H9 (cell line): ENCODE measurements at regions not wholly inside any gene's neighbourhood (a gene's known extent, or its start where the extent isn't known, plus 50 kb on each side); places are given as distances from the start of the nearest gene placed in this dataset.

Experiments used
- DNase-seq: peaks from one replicate; pipeline ENCODE4 v3.0.0-alpha.2; 2017
- H2AFZ ChIP-seq: one replicate; pipeline ENCODE4 v1.6.1; 2013; ENCODE audit warnings: mild to moderate bottlenecking, low read length, control low read depth, moderate library complexity
- H2AK5ac ChIP-seq: 2 replicates; pipeline ENCODE4 v1.6.1; 2013; ENCODE audit warnings: low read length, control low read depth, mixed read lengths; ENCODE audit not compliant: insufficient read length
- H2BK120ac ChIP-seq: one replicate; pipeline ENCODE4 v1.6.1; 2013; ENCODE audit warnings: low read depth, mild to moderate bottlenecking, low read length, control low read depth, inconsistent platforms; ENCODE audit not compliant: poor library complexity, severe bottlenecking
- H2BK12ac ChIP-seq: 2 replicates; pipeline ENCODE4 v1.6.1; 2013; ENCODE audit warnings: low read length, control low read depth, mixed read lengths, low read depth; ENCODE audit not compliant: insufficient read length
- H2BK15ac ChIP-seq: 2 replicates; pipeline ENCODE4 v1.6.1; 2013; ENCODE audit warnings: low read depth, low read length, control low read depth
- H2BK20ac ChIP-seq: one replicate; pipeline ENCODE4 v1.6.1; 2013; ENCODE audit warnings: low read depth, mild to moderate bottlenecking, low read length, control low read depth, inconsistent platforms; ENCODE audit not compliant: poor library complexity, severe bottlenecking
- H2BK5ac ChIP-seq: 2 replicates; pipeline ENCODE4 v1.6.1; 2013; ENCODE audit warnings: low read length, control low read depth, mixed read lengths; ENCODE audit not compliant: insufficient read length
- H3K14ac ChIP-seq: 2 replicates; pipeline ENCODE4 v1.6.1; 2013; ENCODE audit warnings: low read length, control low read depth; ENCODE audit not compliant: insufficient read depth
- H3K18ac ChIP-seq: 2 replicates; pipeline ENCODE4 v1.6.1; 2013; ENCODE audit warnings: low read depth, mild to moderate bottlenecking, mixed read lengths, low read length, control low read depth; ENCODE audit not compliant: insufficient read length
- H3K23ac ChIP-seq: 2 replicates; pipeline ENCODE4 v1.6.1; 2013; ENCODE audit warnings: low read length, control low read depth, mixed read lengths, low read depth; ENCODE audit not compliant: insufficient read length
- H3K23me2 ChIP-seq: 2 replicates; pipeline ENCODE4 v1.6.1; 2013; ENCODE audit warnings: low read depth, mild to moderate bottlenecking, mixed read lengths, low read length, control low read depth; ENCODE audit not compliant: insufficient read length, poor library complexity, severe bottlenecking
- H3K27ac ChIP-seq: 2 replicates; pipeline ENCODE4 v1.5.1; 2013; ENCODE audit warnings: low read length, control low read depth, mixed read lengths, low read depth; ENCODE audit not compliant: insufficient read length
- H3K27me3 ChIP-seq: 2 replicates; pipeline ENCODE4 v1.6.1; 2013; ENCODE audit warnings: low read length, control low read depth, inconsistent platforms; ENCODE audit not compliant: insufficient read depth
- H3K4ac ChIP-seq: 2 replicates; pipeline ENCODE4 v1.6.1; 2013; ENCODE audit warnings: low read depth, mild to moderate bottlenecking, control low read depth, inconsistent platforms, low read length, moderate library complexity
- H3K4me1 ChIP-seq: 2 replicates; pipeline ENCODE4 v1.6.1; 2013; ENCODE audit warnings: low read length, control low read depth, inconsistent platforms; ENCODE audit not compliant: insufficient read depth
- H3K4me2 ChIP-seq: 2 replicates; pipeline ENCODE4 v1.6.1; 2013; ENCODE audit warnings: low read length, control low read depth, mixed read lengths; ENCODE audit not compliant: insufficient read length, insufficient read depth
- H3K56ac ChIP-seq: 2 replicates; pipeline ENCODE4 v1.6.1; 2013; ENCODE audit warnings: low read depth, mild to moderate bottlenecking, mixed read lengths, low read length, control low read depth; ENCODE audit not compliant: insufficient read length
- H3K79me1 ChIP-seq: 2 replicates; pipeline ENCODE4 v1.6.1; 2013; ENCODE audit warnings: low read depth, mild to moderate bottlenecking, moderate library complexity, low read length, control low read depth, inconsistent platforms; ENCODE audit not compliant: insufficient read depth, poor library complexity, severe bottlenecking
- H3K79me2 ChIP-seq: 2 replicates; pipeline ENCODE4 v1.6.1; 2013; ENCODE audit warnings: low read length, control low read depth, inconsistent platforms; ENCODE audit not compliant: insufficient read depth
- H3K9ac ChIP-seq: 2 replicates; pipeline ENCODE4 v1.6.1; 2013; ENCODE audit warnings: low read length, control low read depth, mixed read lengths; ENCODE audit not compliant: insufficient read length; ENCODE audit errors: extremely low read depth
- H3K9me3 ChIP-seq: one replicate; pipeline ENCODE4 v1.6.1; 2013; ENCODE audit warnings: low read depth, low read length, inconsistent platforms; ENCODE audit not compliant: control insufficient read depth
- H3T11ph ChIP-seq: one replicate; pipeline ENCODE4 v1.6.1; 2013; ENCODE audit warnings: mild to moderate bottlenecking, low read length, control low read depth, inconsistent platforms
- H4K20me1 ChIP-seq: one replicate; pipeline ENCODE4 v1.6.1; 2013; ENCODE audit not compliant: control insufficient read depth, insufficient read length, insufficient read depth
- H4K5ac ChIP-seq: 2 replicates; pipeline ENCODE4 v1.6.1; 2013; ENCODE audit warnings: low read depth, mild to moderate bottlenecking, mixed read lengths, low read length, control low read depth; ENCODE audit not compliant: insufficient read length
- H4K8ac ChIP-seq: replicated peaks from 2 replicates; pipeline ENCODE4 v1.6.1; 2013; ENCODE audit warnings: low read length, control low read depth, mixed read lengths, low read depth; ENCODE audit not compliant: insufficient read length
- H4K91ac ChIP-seq: 2 replicates; pipeline ENCODE4 v1.6.1; 2013; ENCODE audit warnings: low read depth, mild to moderate bottlenecking, moderate library complexity, mixed read lengths, low read length, control low read depth; ENCODE audit not compliant: insufficient read length
- H3K27ac Mint-ChIP-seq, 3 experiments: 2 replicates in 2 of 3; 3 replicates in 1 of 3; pipeline ENCODE4 v1.8.0; 2020 to 2021; ENCODE audit warnings: mixed read lengths in 3 of 3, mild to moderate bottlenecking in 1 of 3, moderate library complexity in 1 of 3
- H3K27me3 Mint-ChIP-seq: 2 replicates; pipeline ENCODE4 v1.8.0; 2021; ENCODE audit warnings: low read depth, mild to moderate bottlenecking, moderate library complexity, mixed read lengths
- H3K36me3 Mint-ChIP-seq, 3 experiments: 2 replicates in 2 of 3; 3 replicates in 1 of 3; pipeline ENCODE4 v1.8.0; 2020 to 2021; ENCODE audit warnings: low read depth in 3 of 3, mixed read lengths in 3 of 3; ENCODE audit not compliant: insufficient read depth in 1 of 3
- H3K4me1 Mint-ChIP-seq, 2 experiments: 2 replicates each; pipeline ENCODE4 v1.8.0; 2020; ENCODE audit warnings: mixed read lengths in 2 of 2
- H3K4me3 Mint-ChIP-seq, 2 experiments: 2 replicates in 1 of 2; 3 replicates in 1 of 2; pipeline ENCODE4 v1.8.0; 2020 to 2021; ENCODE audit warnings: mild to moderate bottlenecking in 2 of 2, mixed read lengths in 2 of 2, moderate library complexity in 1 of 2
- H3K9me3 Mint-ChIP-seq, 2 experiments: 2 replicates in 1 of 2; 3 replicates in 1 of 2; pipeline ENCODE4 v1.8.0; 2020; ENCODE audit warnings: mild to moderate bottlenecking in 2 of 2, mixed read lengths in 2 of 2, moderate library complexity in 1 of 2
- CTCF ChIP-seq: fragments of 200-600 bp; sonication (generic); conservative IDR thresholded peaks from 3 replicates; pipeline ENCODE4 v1.8.0; 2021; ENCODE audit warnings: antibody characterized with exemption, mild to moderate bottlenecking
- WGBS: extraction: QIAGEN DNeasy Blood & Tissue Kit; methylation state at CpG from one replicate; pipeline ENCODE4 v1.1.7; 2013; ENCODE audit warnings: missing lambda C conversion rate, low lambda C conversion rate, mixed read lengths; ENCODE audit not compliant: insufficient read length; ENCODE audit errors: extremely low coverage; 5-methylcytosine and 5-hydroxymethylcytosine counted together

GRCh38 chr5:21574961-21575360 lies 1278.2 kb downstream of the CDH12 start:
- no peak overlapping the region for H3K27ac Mint-ChIP-seq
- H4K91ac ChIP-seq: no peak overlapping the region
- no CpG with 5 or more reads among the region's 4 CpGs for WGBS
- H2BK12ac ChIP-seq: no peak overlapping the region
- TF ChIP-seq CTCF: no peak
- H3K4ac ChIP-seq: no peak overlapping the region
- H3K27ac ChIP-seq: no peak overlapping the region
- no peak for DNase-seq
- no peaks in the 10 kb centered on the region for H3K79me1 ChIP-seq
- H2AK5ac ChIP-seq: no peak overlapping the region
- no peaks in the 10 kb centered on the region for H3K23me2 ChIP-seq
- no peak overlapping the region for H3K4me3 Mint-ChIP-seq
- H3K9ac ChIP-seq: no peak overlapping the region
- H3K18ac ChIP-seq: no peak overlapping the region
- H2BK120ac ChIP-seq: no peak overlapping the region
- no peak overlapping the region for H3K56ac ChIP-seq
- H2BK20ac ChIP-seq: no peak overlapping the region
- no peak overlapping the region for H4K5ac ChIP-seq
- no peaks in the 10 kb centered on the region for H3K4me1 ChIP-seq
- no peak overlapping the region for H2BK15ac ChIP-seq
- H2AFZ ChIP-seq: no peak overlapping the region
- H3K27me3 Mint-ChIP-seq: no peaks in the 10 kb centered on the region
- no peaks in the 10 kb centered on the region for H3K4me1 Mint-ChIP-seq
- no peak overlapping the region for H4K8ac ChIP-seq
- no peak overlapping the region for H2BK5ac ChIP-seq
- peaks cover 2 to 3% of the 10 kb centered on the region in 2 experiments; a peak in 2 of 5 replicates for H3K9me3 Mint-ChIP-seq
- H3K14ac ChIP-seq: no peak overlapping the region
- no peak overlapping the region for H3T11ph ChIP-seq
- H3K23ac ChIP-seq: no peak overlapping the region
- no peak overlapping the region for H3K4me2 ChIP-seq
- peaks cover 0 to 4% (median 2%) of the 10 kb centered on the region in 3 experiments; a peak in 3 of 7 replicates for H3K36me3 Mint-ChIP-seq
- no peaks in the 10 kb centered on the region for H4K20me1 ChIP-seq
- H3K27me3 ChIP-seq: no peaks in the 10 kb centered on the region
- no peaks in the 10 kb centered on the region for H3K9me3 ChIP-seq
- H3K79me2 ChIP-seq: no peaks in the 10 kb centered on the region
